AG09319 (cell line): ENCODE measurements at regions not wholly inside any gene's neighbourhood (a gene's known extent, or its start where the extent isn't known, plus 50 kb on each side); places are given as distances from the start of the nearest gene placed in this dataset.
"Not testable (repeated sequence)": the region's sequence is repeated elsewhere in the genome, so short reads cannot be mapped to it uniquely, and the experiment has no call there.

Experiments
- DNase-seq: peaks from one replicate; pipeline ENCODE4 v3.0.0-alpha.2; 2010; ENCODE audit warnings: low read depth; ENCODE audit errors: extremely low read depth
- CTCF ChIP-seq: IDR thresholded peaks from 2 replicates; pipeline ENCODE4 v1.5.1; 2011; ENCODE audit warnings: low read depth, mild to moderate bottlenecking, inconsistent platforms, low read length, moderate library complexity

DNA sequence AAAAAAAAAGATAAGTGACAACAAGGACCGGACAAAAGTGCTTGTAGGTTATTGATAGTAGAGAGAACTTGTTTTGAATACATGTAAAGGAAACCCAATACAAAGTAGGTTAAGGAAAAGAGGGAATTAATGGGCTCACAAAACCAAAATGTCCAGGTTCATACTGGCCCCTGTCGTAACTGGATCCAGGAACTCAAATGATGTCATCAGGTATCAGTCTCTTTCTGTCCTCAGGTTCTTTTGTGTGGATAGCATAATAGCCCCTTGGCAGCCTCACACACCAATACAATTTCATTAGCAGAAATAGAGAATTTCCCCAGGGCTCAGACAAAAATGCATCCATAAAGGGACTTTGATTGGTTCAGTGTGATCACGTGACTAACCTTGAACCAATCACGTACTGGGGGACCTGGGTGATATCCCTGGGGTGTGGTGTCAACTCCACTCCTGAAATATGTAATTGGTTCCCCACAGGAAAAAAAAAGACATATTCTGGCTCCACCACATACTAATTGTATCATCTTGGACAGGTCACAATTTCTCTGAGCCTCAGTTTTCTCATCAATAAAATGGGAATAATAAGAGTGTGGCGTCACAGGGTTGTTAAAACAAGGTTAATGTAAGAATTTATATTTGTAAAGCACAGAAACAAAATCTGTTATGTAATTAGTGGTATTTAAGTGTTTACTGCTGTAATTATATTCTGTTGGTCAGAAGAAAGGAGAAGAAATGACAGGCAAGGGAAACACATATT lies 174.8 kb downstream of the PDGFRA start:
- no peak for TF ChIP-seq CTCF
- DNase-seq, result no peak

DNA sequence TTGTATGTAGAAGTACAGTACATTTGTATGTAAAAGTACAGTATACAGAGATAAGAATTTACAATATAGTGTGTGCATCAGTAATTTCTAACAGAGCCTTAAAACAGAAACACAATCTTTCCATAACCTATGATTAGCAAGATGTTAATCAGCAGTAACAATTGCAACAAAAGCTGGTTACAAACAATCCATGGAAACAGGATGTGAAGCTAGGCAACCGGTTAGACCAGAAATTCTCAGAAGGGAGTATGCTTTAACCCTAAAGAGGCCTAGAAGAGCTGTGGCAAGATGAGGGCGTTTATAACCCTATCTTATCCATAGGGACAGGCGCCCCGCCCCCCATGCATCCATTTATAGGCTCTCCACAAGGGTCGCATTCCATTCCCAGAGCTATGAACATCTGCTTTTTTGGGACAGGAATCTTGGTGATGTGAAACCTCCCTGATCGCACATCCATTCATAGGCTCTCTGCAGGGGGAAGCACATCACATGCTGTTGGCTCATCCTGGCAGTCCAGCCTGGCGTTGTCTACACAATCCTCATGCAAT lies 180.3 kb downstream of the PDGFRA start:
- DNase-seq, result not testable (repeated sequence)

- no peak for TF ChIP-seq CTCF
Observed at GRCh38 chr4:54414545-54414944, 185.5 kb downstream of the PDGFRA start.

DNA sequence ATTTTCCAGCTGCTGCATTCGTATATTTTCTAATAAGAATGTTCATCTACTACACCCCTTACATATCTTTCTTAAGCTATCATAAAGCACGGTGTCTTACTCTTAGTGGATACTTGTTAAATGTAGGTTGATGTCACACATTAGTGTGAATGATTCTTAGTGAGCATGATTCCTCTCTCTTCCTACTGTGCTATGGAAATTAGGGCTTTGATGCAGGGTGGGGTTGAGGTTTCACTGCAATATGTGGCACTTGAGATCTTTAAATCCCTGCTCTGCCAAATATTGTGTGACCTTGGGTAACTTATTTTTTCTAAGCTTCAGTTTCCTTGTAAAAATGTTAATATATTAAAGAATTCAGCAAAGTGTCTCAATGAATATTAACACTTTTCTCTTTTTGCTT lies 188.4 kb downstream of the PDGFRA start:
- no peak for DNase-seq
- no peak for TF ChIP-seq CTCF

More at GRCh38 chr4:54414545-54414944, 185.5 kb downstream of the PDGFRA start:
- no peak for DNase-seq

- no peak for TF ChIP-seq CTCF
- no peak for DNase-seq
Observed at GRCh38 chr4:54418468-54418867, 189.4 kb downstream of the PDGFRA start.

DNA sequence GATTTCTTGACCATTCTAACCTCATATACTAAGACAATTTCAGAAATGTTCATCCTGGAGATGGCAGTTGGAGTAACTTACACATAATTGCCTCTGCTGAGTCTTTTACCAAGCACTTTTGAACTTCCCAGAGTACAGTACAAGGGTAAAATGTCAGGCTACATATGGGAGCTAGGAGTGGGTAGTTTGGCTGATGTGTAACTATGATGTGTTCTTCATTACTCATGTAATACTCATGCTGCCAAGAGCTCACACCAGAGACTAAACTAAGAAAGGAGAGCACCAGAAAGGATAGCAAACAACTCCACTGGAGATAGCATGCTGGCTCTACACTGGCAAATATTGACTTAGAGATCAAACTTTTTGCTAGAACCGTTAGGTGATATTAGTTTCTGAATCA lies 194.0 kb downstream of the PDGFRA start:
- DNase-seq, result no peak

GRCh38 chr4:54427826-54428225 lies 198.7 kb downstream of the PDGFRA start:
- no peak for DNase-seq
- no peak for TF ChIP-seq CTCF

More for the DNA sequence above, 194.0 kb downstream of the PDGFRA start:
- TF ChIP-seq CTCF, result no peak

DNA sequence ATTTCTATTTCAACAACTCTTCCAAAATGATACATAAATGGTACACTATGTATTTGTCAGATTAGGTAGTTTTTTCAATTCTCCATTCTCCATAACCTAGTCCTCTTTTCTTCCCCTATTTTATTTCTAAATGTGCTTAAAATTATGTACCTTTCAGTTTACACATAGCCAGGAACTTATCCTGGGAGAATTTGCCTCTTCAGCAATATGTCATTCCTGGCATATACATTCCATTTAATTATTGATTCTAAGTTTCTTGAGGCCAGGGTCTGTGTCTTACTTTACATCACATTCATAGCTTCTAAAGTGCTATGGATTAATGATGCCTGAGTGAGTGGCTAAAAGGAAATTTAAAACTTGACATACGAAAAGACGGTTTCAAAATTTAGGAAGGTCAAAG lies 199.8 kb downstream of the PDGFRA start:
- TF ChIP-seq CTCF, result no peak
- DNase-seq, result no peak
